Keratinocyte (primary cell): ENCODE measurements at regions not wholly inside any gene's neighbourhood (a gene's known extent, or its start where the extent isn't known, plus 50 kb on each side); places are given as distances from the start of the nearest gene placed in this dataset.

ENCODE experiments used
- CTCF ChIP-seq, 3 experiments: IDR thresholded peaks in 1 of 3; conservative IDR thresholded peaks in 1 of 3; optimal IDR thresholded peaks in 1 of 3; 2 replicates in 2 of 3; 3 replicates in 1 of 3; pipeline versions ENCODE3 to v1.5.1; 2011; ENCODE audit warnings: low read length in 3 of 3, mild to moderate bottlenecking in 3 of 3, moderate library complexity in 2 of 3, control low read depth in 1 of 3, inconsistent platforms in 1 of 3; ENCODE audit not compliant: insufficient read depth in 2 of 3; ENCODE audit errors: extremely low read depth in 1 of 3
- EZH2 ChIP-seq: IDR thresholded peaks from one replicate; pipeline ENCODE4 v1.6.1; 2012; ENCODE audit warnings: inconsistent platforms, mild to moderate bottlenecking, low read length, moderate library complexity

GRCh38 chr21:43323244-43324005, 103.5 kb downstream of the SIK1 start:
- TF ChIP-seq CTCF (optimal IDR thresholded peaks at IDR 0.05 in 1 of 3, IDR thresholded peaks at IDR 0.05 in 1 of 3, conservative IDR thresholded peaks at IDR 0.05 in 1 of 3; ENCODE audit: extremely low read depth in 1 of 3, insufficient read depth in 2 of 3, low read length in 3 of 3) (no peak), EZH2 (no peak)
